Stomach (tissue), 8 donors: ENCODE measurements at regions not wholly inside any gene's neighbourhood (a gene's known extent, or its start where the extent isn't known, plus 50 kb on each side); places are given as distances from the start of the nearest gene placed in this dataset.

Experiments used
- DNase-seq, 2 donors: peaks; one replicate each; pipeline versions ENCODE4 v3.0.0 to v3.0.0-alpha.2; 2013 to 2019
- H3K27ac ChIP-seq, 5 donors: fragments of 200-600 bp in 4 of 5; sonication (generic) in 4 of 5; one replicate each; pipeline ENCODE4 v1.5.1; 2013 to 2019; ENCODE audit warnings: mild to moderate bottlenecking in 1 of 5, moderate library complexity in 1 of 5
- H3K27me3 ChIP-seq, 3 donors: fragments of 200-600 bp; sonication (generic); one replicate each; pipeline ENCODE4 v1.5.1; 2017 to 2019; ENCODE audit warnings: mixed run types in 1 of 3
- H3K36me3 ChIP-seq, 4 donors: fragments of 200-600 bp; sonication (generic); 1 replicate in 3 of 4; 2 replicates in 1 of 4; pipeline ENCODE4 v1.5.1; 2016 to 2019
- H3K4me1 ChIP-seq, 4 donors: fragments of 200-600 bp; sonication (generic); one replicate each; pipeline ENCODE4 v1.5.1; 2016 to 2019
- H3K4me3 ChIP-seq, 4 donors: fragments of 200-600 bp; sonication (generic) in 3 of 4; one replicate each; pipeline ENCODE4 v1.5.1; 2016 to 2019; ENCODE audit warnings: mild to moderate bottlenecking in 1 of 4
- H3K9me3 ChIP-seq, 4 donors: fragments of 200-600 bp; sonication (generic); one replicate each; pipeline ENCODE4 v1.5.1; 2016 to 2019
- EP300 ChIP-seq: sonication (generic); formaldehyde crosslinking; IDR thresholded peaks from one replicate; pipeline ENCODE4 v1.6.1; 2017; ENCODE audit warnings: antibody characterized with exemption
- POLR2A ChIP-seq, 4 donors: fragments of 450-650 bp; IDR thresholded peaks; one replicate each; pipeline ENCODE4 v1.6.1; 2016; ENCODE audit warnings: antibody characterized with exemption in 4 of 4, control low read depth in 2 of 4, mild to moderate bottlenecking in 1 of 4, moderate library complexity in 1 of 4
- POLR2AphosphoS5 ChIP-seq, 3 donors: sonication (generic); formaldehyde crosslinking; IDR thresholded peaks; one replicate each; pipeline ENCODE4 v1.6.1; 2016; ENCODE audit warnings: antibody characterized with exemption in 3 of 3
- WGBS, 5 donors: extraction: QIAGEN DNeasy Blood & Tissue Kit in 3 of 5; methylation state at CpG; one replicate each; pipeline versions ENCODE4 v1.1.5 to v1.1.7; 2013 to 2018; 5-methylcytosine and 5-hydroxymethylcytosine counted together
- intact Hi-C: fragments of 100-400 bp; cut with DNase I; formaldehyde crosslinking; loops from one replicate; pipeline ENCODE4 v1.15.1; 2023; ENCODE audit warnings: low total_unique reads
- TF ChIP-seq, protein P1 (sequence below), 7 experiments: fragments of 450-650 bp in 4 of 7; fragments of 200-600 bp in 3 of 7; sonication (generic) in 3 of 7; IDR thresholded peaks; one replicate each; pipeline ENCODE4 v1.5.1; 2016 to 2019; ENCODE audit warnings: antibody characterized with exemption in 7 of 7, control low read depth in 2 of 7, mild to moderate bottlenecking in 1 of 7
- donor health status: healthy with polysubstance abuse.
- donor health status: Bipolar disorder and iron deficiency.
- donor health status: healthy.

- DNase-seq: no peak
- Histone ChIP-seq H3K4me1 (no peaks in the 10 kb centered on the region), H3K9me3 (no peaks in the 10 kb centered on the region), H3K36me3 (no peaks in the 10 kb centered on the region), H3K4me3 (no peak overlapping the region), H3K27me3 (no peaks in the 10 kb centered on the region), H3K27ac (no peak overlapping the region)
- intact Hi-C loops: no loop called here
- TF ChIP-seq, protein P1, sequence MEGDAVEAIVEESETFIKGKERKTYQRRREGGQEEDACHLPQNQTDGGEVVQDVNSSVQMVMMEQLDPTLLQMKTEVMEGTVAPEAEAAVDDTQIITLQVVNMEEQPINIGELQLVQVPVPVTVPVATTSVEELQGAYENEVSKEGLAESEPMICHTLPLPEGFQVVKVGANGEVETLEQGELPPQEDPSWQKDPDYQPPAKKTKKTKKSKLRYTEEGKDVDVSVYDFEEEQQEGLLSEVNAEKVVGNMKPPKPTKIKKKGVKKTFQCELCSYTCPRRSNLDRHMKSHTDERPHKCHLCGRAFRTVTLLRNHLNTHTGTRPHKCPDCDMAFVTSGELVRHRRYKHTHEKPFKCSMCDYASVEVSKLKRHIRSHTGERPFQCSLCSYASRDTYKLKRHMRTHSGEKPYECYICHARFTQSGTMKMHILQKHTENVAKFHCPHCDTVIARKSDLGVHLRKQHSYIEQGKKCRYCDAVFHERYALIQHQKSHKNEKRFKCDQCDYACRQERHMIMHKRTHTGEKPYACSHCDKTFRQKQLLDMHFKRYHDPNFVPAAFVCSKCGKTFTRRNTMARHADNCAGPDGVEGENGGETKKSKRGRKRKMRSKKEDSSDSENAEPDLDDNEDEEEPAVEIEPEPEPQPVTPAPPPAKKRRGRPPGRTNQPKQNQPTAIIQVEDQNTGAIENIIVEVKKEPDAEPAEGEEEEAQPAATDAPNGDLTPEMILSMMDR (IDR thresholded peaks at IDR 0.05): no peak
- TF ChIP-seq POLR2AphosphoS5 (IDR thresholded peaks at IDR 0.05) (no peak), POLR2A (IDR thresholded peaks at IDR 0.05) (no peak), EP300 (no peak)
- WGBS, 5 donors: 27 to 62% (median 53%) methylated on average over 1 of the region's 1 CpG
These were observed 178.8 kb upstream of the DDHD1 start for GRCh38 chr14:53331921-53332320.

GRCh38 chr14:53331247-53331646 lies 178.1 kb upstream of the DDHD1 start:
- 72 to 83% (median 74%) methylated on average over 1 of the region's 1 CpG for WGBS, 5 donors
- H3K27ac ChIP-seq: no peak overlapping the region
- H3K4me1 ChIP-seq: no peaks in the 10 kb centered on the region
- H3K27me3 ChIP-seq: no peaks in the 10 kb centered on the region
- H3K4me3 ChIP-seq: no peak overlapping the region
- no peaks in the 10 kb centered on the region for H3K36me3 ChIP-seq
- DNase-seq: no peak
- no peaks in the 10 kb centered on the region for H3K9me3 ChIP-seq
- intact Hi-C loops: no loop called here
- TF ChIP-seq, protein P1 (IDR thresholded peaks at IDR 0.05): no peak
- TF ChIP-seq EP300: no peak
- no peak for TF ChIP-seq POLR2A (IDR thresholded peaks at IDR 0.05)
- TF ChIP-seq POLR2AphosphoS5 (IDR thresholded peaks at IDR 0.05): no peak

GRCh38 chr14:53330441-53330840 lies 177.3 kb upstream of the DDHD1 start:
- 62 to 80% (median 71%) methylated on average over 3 of the region's 3 CpGs for WGBS, 5 donors

DNA sequence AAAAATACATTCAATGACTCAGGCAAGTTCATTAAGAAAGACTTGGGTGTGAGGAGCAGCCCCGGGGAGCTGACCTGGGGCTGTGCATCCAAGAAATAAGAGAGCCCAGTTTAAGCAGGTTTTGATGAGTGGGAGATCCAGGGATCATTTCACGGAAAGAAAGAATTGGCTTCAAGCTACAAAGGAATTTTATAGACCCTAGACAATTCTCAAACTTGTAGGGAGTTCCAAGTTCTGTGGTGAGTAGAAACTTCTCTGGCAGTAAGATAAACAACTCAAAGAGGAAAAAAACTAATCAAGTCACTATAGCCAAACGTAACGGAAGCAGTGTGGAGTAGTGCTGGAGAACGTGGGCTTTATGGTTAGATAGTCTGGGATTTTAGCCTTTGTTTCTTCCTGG lies 175.7 kb upstream of the DDHD1 start:
- TF ChIP-seq POLR2A (IDR thresholded peaks at IDR 0.05) (no peak), POLR2AphosphoS5 (IDR thresholded peaks at IDR 0.05) (no peak), EP300 (no peak)
- TF ChIP-seq, protein P1 (IDR thresholded peaks at IDR 0.05): no peak
- no peak for DNase-seq
- H3K4me3 ChIP-seq: no peak overlapping the region
- H3K36me3 ChIP-seq: no peaks in the 10 kb centered on the region
- H3K4me1 ChIP-seq: no peaks in the 10 kb centered on the region
- WGBS, 5 donors: 64 to 76% (median 68%) methylated on average over 5 of the region's 5 CpGs
- intact Hi-C loops: no loop called here
- H3K27ac ChIP-seq: no peak overlapping the region
- H3K27me3 ChIP-seq: no peaks in the 10 kb centered on the region
- H3K9me3 ChIP-seq: no peaks in the 10 kb centered on the region

More at GRCh38 chr14:53330441-53330840, 177.3 kb upstream of the DDHD1 start:
- no peak for DNase-seq
- TF ChIP-seq POLR2A (IDR thresholded peaks at IDR 0.05): no peak
- TF ChIP-seq EP300: no peak
- TF ChIP-seq, protein P1 (IDR thresholded peaks at IDR 0.05): no peak
- no peak for TF ChIP-seq POLR2AphosphoS5 (IDR thresholded peaks at IDR 0.05)
- no peaks in the 10 kb centered on the region for H3K27me3 ChIP-seq
- H3K36me3 ChIP-seq: no peaks in the 10 kb centered on the region
- no peaks in the 10 kb centered on the region for H3K4me1 ChIP-seq
- H3K27ac ChIP-seq: no peak overlapping the region
- H3K9me3 ChIP-seq: no peaks in the 10 kb centered on the region
- no peak overlapping the region for H3K4me3 ChIP-seq
- intact Hi-C loops: no loop called here
